ENCODE measurements at regions not wholly inside any gene's neighbourhood (a gene's known extent, or its start where the extent isn't known, plus 50 kb on each side); places are given as distances from the start of the nearest gene placed in this dataset.

- Histone ChIP-seq H3K27ac (no peak overlapping the region), H3K9me3 (no peaks in the 10 kb centered on the region), H3K27me3 (no peaks in the 10 kb centered on the region), H3K36me3 (no peaks in the 10 kb centered on the region), H3K4me1 (peaks cover 0 to 13% of the 10 kb centered on the region in 2 donors), H3K4me3 (no peak overlapping the region)
- TF ChIP-seq CTCF (IDR thresholded peaks at IDR 0.05), result no peak
- no peak for DNase-seq (ENCODE audit: low spot score)
These were observed 66.2 kb upstream of the ZNF462 start for GRCh38 chr9:106796771-106797170.

- no peak for DNase-seq (ENCODE audit: low spot score)
- Histone ChIP-seq H3K27ac (no peak overlapping the region), H3K36me3 (no peaks in the 10 kb centered on the region), H3K9me3 (no peaks in the 10 kb centered on the region), H3K4me1 (peaks cover 0 to 13% of the 10 kb centered on the region in 2 donors), H3K27me3 (no peaks in the 10 kb centered on the region), H3K4me3 (no peak overlapping the region)
- TF ChIP-seq CTCF (IDR thresholded peaks at IDR 0.05), result no peak
These were observed 65.7 kb upstream of the ZNF462 start for GRCh38 chr9:106797299-106797698.

- H3K4me3 ChIP-seq, result no peak overlapping the region
- TF ChIP-seq CTCF (IDR thresholded peaks at IDR 0.05), result no peak
- H3K9me3 ChIP-seq, result no peaks in the 10 kb centered on the region
- H3K4me1 ChIP-seq, result peaks cover 0 to 13% of the 10 kb centered on the region in 2 donors
- no peaks in the 10 kb centered on the region for H3K27me3 ChIP-seq
- no peak for DNase-seq (ENCODE audit: low spot score)
- H3K27ac ChIP-seq, result no peak overlapping the region
- no peaks in the 10 kb centered on the region for H3K36me3 ChIP-seq
These were observed 64.8 kb upstream of the ZNF462 start for GRCh38 chr9:106798016-106798799.

- H3K4me1 ChIP-seq, result peaks cover 0 to 13% of the 10 kb centered on the region in 2 donors
- H3K27ac ChIP-seq, result no peak overlapping the region
- H3K27me3 ChIP-seq, result no peaks in the 10 kb centered on the region
- DNase-seq (ENCODE audit: low spot score), result no peak
- no peak overlapping the region for H3K4me3 ChIP-seq
- H3K9me3 ChIP-seq, result no peaks in the 10 kb centered on the region
- no peak for TF ChIP-seq CTCF (IDR thresholded peaks at IDR 0.05)
- no peaks in the 10 kb centered on the region for H3K36me3 ChIP-seq
These were observed 63.8 kb upstream of the ZNF462 start for GRCh38 chr9:106799152-106799551.

- no peak for TF ChIP-seq CTCF (IDR thresholded peaks at IDR 0.05)
- no peaks in the 10 kb centered on the region for H3K36me3 ChIP-seq
- H3K27me3 ChIP-seq, result no peaks in the 10 kb centered on the region
- no peak for DNase-seq (ENCODE audit: low spot score)
- H3K4me1 ChIP-seq, result peaks cover 0 to 13% of the 10 kb centered on the region in 2 donors
- no peaks in the 10 kb centered on the region for H3K9me3 ChIP-seq
- H3K27ac ChIP-seq, result no peak overlapping the region
- H3K4me3 ChIP-seq, result no peak overlapping the region
These were observed 62.2 kb upstream of the ZNF462 start for GRCh38 chr9:106800701-106801270.

Data from right atrium auricular region (tissue), 2 donors.